ENCODE measurements at regions not wholly inside any gene's neighbourhood (a gene's known extent, or its start where the extent isn't known, plus 50 kb on each side); places are given as distances from the start of the nearest gene placed in this dataset.

DNA sequence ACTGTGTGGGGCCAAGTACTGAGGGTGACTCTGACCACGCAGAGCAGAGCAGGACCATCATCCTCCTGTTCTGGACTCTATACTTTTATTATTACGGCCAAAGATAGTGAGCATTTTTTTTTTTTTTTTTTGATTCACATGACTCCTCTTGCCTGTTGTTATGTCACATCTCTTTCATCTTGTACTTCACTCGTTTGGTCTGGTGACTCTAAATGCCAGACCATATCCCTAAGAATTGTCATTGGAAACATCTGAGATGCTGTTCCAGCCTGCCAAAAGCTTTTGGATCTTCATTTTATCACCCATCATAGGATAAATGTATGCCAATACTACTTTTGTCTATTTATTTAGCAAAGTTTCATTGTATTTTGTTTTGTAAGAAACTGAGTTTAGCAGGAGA lies 168.2 kb upstream of the RAI14 start:
- DNase-seq, result no peak

GRCh38 chr5:34488984-34489383 lies 167.1 kb upstream of the RAI14 start:
- no peak for DNase-seq

DNA sequence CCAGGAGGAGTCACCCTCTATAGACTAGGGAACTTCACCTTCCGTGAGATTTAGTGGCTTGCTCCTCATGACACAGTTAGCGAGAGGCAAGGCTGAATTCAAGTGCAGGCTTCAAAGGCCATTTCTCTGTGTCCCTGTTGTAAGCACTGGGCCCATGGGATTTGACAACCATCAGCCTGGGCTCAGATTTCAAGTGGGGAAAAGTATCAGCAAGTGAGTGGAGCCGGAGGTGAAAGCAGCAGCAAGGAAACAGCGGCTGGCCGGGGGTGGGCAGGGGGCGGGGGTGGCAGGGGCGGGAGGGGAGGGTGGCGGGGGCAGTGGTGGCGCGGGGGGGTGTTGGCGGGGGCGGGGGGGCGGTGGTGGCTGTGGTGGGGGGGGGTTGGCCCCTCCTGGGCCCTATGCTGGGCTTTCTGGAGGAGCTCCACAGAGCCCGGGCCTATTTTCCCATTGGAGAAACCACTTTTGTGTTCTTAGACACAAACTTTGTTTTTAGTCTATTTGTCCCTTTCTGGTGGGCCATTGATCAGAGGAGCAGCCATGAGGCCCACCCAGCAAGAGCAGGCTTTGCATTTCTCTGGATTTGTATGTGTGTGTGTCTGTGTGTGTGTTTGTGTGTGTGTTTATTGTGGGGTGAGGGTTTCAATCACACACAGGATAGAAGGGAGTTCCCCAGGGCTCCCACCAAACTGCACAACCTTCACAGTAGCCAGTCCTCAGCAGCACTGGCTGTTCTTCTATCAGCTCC lies 165.4 kb upstream of the RAI14 start:
- DNase-seq, result no peak

- no peak for DNase-seq
Observed at GRCh38 chr5:34491251-34491620, 164.9 kb upstream of the RAI14 start.

GRCh38 chr5:34494111-34494755 lies 161.9 kb upstream of the RAI14 start:
- DNase-seq, result no peak

- no peak for DNase-seq
Observed at GRCh38 chr5:34495178-34495577, 160.9 kb upstream of the RAI14 start.

DNA sequence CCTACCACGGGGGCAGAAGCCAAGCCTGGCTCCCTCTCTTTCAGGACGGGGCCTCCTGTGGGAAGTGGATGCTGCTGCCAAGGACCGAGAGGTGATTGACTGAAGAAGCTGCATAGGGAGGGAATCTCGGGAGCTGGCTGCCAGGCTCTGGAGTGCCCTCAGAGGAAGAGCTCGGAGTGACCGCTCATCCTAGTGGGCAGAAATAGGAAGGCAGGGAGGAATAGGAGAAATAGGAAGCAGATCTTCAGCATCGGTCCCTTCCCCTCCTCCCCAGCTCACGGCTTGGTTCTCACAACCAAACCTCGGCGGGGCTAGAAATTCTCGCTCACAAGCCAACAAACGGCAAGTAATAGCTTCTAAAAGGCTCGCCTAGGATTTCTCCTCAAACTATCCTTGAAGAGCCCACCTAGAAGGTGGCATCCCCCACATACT lies 159.9 kb upstream of the RAI14 start:
- no peak for DNase-seq

GRCh38 chr5:34496701-34497469 lies 159.2 kb upstream of the RAI14 start:
- no peak for DNase-seq

- no peak for DNase-seq
Observed at GRCh38 chr5:34497470-34497808, 158.7 kb upstream of the RAI14 start.

GRCh38 chr5:34498572-34498971 lies 157.6 kb upstream of the RAI14 start:
- DNase-seq, result no peak

GRCh38 chr5:34499001-34499734 lies 157.0 kb upstream of the RAI14 start:
- DNase-seq, result no peak

DNA sequence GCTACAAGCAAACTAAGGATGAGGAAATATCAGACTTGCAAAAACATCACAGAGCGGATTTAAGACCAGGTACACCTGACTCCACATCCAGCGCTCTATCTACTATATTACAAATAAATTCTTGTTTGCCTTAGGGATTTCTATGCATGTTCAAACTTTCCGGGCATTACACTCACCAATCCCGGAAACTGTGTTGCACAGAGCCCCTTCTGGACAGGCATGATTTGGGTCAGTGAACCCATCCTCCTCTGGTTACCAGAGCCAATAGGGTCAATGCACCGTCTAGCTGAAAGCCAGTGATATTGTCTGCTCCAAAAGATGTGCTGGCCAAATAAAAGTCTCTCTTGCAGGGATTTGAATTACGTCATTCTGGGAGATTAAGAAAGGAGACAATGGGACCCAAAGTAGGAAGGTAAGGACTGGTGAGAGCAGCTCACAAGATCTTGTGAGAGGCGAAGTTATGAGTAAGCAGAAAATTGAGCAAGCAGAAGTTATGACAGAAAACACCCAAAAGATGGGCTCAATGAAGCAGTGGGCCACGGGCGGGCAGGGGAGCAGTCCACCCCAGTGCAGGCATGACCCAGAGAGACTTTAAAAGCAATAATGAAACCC lies 155.8 kb upstream of the RAI14 start:
- no peak for DNase-seq

GRCh38 chr5:34501016-34501415 lies 155.1 kb upstream of the RAI14 start:
- no peak for DNase-seq

- DNase-seq, result no peak
Observed at GRCh38 chr5:34501840-34502239, 154.3 kb upstream of the RAI14 start.

GRCh38 chr5:34502581-34502980 lies 153.5 kb upstream of the RAI14 start:
- no peak for DNase-seq

DNA sequence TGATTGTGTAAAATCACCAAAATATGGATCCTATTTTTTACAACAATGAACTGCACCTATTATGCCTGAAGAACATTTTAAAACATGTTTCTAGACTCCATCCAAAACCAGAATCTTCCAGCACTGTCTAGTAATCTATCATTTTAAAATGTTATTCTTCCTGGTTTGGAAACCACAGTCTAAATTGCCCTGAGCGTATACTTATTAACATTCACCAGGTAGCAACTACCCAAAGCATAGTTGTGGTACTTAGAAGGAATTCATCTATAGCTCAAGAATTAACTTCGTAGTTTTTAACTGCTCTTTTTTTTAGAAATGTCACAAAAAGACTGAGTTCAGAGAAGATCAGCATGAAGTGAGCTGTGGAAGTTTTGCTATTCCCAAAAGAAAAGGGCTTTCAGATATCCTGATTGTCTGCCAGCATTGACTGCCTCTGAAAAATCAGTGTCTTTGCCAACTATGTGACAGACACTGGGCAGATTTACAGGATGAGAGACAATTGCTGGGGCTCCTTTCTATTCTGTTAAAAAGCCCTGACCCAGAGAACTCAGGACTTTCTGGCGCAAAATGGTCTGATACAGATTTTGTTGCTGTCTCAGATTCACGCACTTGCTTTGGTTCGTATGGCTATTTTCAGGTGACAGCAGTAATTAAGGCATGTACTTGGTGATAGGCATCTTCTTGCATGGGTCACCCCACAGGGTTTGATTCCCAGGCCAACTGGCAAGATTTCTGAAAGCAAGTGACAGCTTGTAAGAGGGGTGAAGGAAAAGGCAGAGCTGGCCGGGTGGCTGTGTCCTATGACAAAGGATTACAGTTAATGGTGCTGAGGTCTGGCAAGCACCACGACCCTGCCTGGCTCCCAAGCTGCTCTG lies 152.5 kb upstream of the RAI14 start:
- no peak for DNase-seq

GRCh38 chr5:34504967-34505366 lies 151.2 kb upstream of the RAI14 start:
- DNase-seq, result no peak

DNA sequence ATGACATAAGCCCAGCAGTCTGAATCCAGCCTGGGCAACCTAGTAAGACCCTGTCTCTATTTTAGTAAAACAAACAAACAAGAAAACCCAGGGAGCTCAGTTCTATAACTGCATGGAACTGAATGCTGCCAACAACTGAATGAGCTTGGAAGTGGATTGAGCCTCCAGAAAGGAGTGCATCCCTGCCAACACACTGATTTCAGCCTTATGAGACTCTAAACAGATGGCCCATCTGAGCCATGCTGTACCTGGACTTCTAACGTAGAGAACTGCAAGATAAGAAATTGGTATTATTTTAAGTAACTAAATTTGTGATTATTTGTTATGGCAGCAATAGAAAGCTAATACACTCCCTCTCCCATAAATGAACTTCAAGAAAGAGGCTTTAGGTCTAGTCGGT lies 150.4 kb upstream of the RAI14 start:
- DNase-seq, result no peak

DNA sequence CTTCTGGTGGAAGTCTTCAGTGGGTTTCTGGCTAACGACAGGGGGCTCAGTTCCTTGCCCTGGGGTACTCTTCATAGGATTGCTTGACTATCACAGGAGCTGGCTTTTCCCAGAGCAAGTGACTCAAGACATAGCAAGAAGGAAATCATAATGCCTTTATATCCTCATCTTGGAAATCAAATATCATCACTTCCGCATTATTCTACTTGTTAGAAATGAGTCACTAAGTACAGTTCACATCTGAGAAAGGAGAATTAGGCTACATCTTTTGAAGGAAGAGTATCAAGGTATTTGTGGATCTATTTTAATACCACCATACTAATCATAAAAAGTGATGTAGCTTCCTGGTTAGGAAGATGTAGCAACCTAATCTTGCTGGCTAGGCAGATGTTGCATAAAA lies 148.2 kb upstream of the RAI14 start:
- no peak for DNase-seq

DNA sequence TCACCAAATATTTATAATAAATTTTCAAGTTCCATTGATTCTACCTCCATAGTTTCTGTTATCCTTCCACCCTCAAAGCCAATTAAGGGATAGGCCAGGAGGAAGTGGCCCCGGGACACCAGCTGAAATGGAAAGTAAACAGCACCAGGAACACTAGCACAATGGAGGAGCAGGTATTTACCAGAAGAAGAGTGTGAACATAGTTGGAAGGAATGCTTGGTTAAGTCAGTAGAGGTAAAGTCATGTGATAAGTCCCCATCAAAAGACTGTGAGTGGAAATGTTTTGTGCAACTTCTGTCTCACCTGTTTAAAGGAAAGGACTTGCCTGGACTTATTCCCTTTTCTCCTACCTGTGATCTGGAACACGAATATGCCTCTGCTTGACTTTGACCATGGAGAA lies 146.7 kb upstream of the RAI14 start:
- DNase-seq, result no peak

GRCh38 chr5:34510002-34510401 lies 146.1 kb upstream of the RAI14 start:
- no peak for DNase-seq

DNA sequence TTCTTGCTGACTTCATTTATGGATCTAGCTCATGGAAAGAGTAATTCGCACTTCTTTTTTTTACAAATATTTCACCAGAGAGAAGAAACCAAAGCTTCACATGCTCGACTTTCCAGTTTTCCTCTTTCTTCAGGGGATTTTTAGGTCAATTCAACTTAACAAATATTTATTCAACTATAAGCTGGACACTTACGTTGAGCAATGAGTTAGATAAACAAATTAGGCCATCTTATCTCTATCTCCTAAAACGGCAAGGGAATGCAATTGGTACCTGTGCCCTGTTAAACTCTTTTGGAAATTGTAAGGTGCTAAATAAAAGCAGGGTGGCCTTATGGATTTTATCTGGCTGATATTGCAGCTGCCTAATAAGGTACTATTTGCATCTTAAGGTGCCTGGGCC lies 145.1 kb upstream of the RAI14 start:
- DNase-seq, result no peak
